Activated CD8-positive, alpha-beta T cell treated with anti-CD3 and anti-CD28 coated beads for 36 hours (primary cell): ENCODE measurements at regions not wholly inside any gene's neighbourhood (a gene's known extent, or its start where the extent isn't known, plus 50 kb on each side); places are given as distances from the start of the nearest gene placed in this dataset.
"Not testable (repeated sequence)": the region's sequence is repeated elsewhere in the genome, so short reads cannot be mapped to it uniquely, and the experiment has no call there.

Experiments
- ATAC-seq: fragments of 200-7000 bp; cut with Tn5 transposase; one replicate; pipeline ENCODE4 v1.10.0; 2021; ENCODE audit warnings: mild to moderate bottlenecking, moderate library complexity
- CTCF ChIA-PET: fragments of 350-600 bp; sonication (Branson Sonifier 250); formaldehyde crosslinking; loops from one replicate; lab custom pipeline; 2021; ENCODE audit warnings: antibody characterized with exemption; lab: Charles Lee
- POLR2A ChIA-PET: fragments of 350-600 bp; sonication (Branson Sonifier 250); formaldehyde crosslinking; loops from one replicate; lab custom pipeline; 2021; ENCODE audit warnings: antibody characterized with exemption; lab: Charles Lee
- DNase-seq: peaks from one replicate; pipeline ENCODE4 v3.0.0-alpha.2; 2020
- H3K27ac Mint-ChIP-seq: one replicate; pipeline ENCODE4 v1.8.0; 2021; ENCODE audit warnings: mild to moderate bottlenecking, mixed read lengths
- H3K27me3 Mint-ChIP-seq: one replicate; pipeline ENCODE4 v1.8.0; 2021; ENCODE audit warnings: mixed read lengths
- H3K36me3 Mint-ChIP-seq: one replicate; pipeline ENCODE4 v1.8.0; 2021; ENCODE audit warnings: low read depth, mixed read lengths
- H3K4me1 Mint-ChIP-seq: one replicate; pipeline ENCODE4 v1.8.0; 2021; ENCODE audit warnings: low read depth, mixed read lengths
- H3K4me3 Mint-ChIP-seq: one replicate; pipeline ENCODE4 v1.8.0; 2021; ENCODE audit warnings: mild to moderate bottlenecking, moderate library complexity, mixed read lengths
- H3K9me3 Mint-ChIP-seq: one replicate; pipeline ENCODE4 v1.8.0; 2021; ENCODE audit warnings: mixed read lengths
- CTCF ChIP-seq: fragments of 200-600 bp; IDR thresholded peaks from one replicate; pipeline ENCODE4 v1.8.0; 2022; ENCODE audit warnings: antibody characterized with exemption, mild to moderate bottlenecking
- intact Hi-C: fragments of 100-400 bp; cut with micrococcal nuclease; formaldehyde crosslinking; loops from one replicate; pipeline ENCODE4 v1.10.0; 2022

- peaks cover 19% of the 10 kb centered on the region for H3K9me3 Mint-ChIP-seq
- intact Hi-C loops = no loop called here
- H3K27me3 Mint-ChIP-seq = no peaks in the 10 kb centered on the region
- no peak overlapping the region for H3K27ac Mint-ChIP-seq
- ChIA-PET POLR2A (interaction anchor here (0.5 kb wide), 1 partner anchor 95 kb away, joined by 5 read pairs; no protein-coding TSS in a partner anchor), CTCF (no interaction called here)
- DNase-seq (no peak), ATAC-seq (no peak)
- no peaks in the 10 kb centered on the region for H3K4me1 Mint-ChIP-seq
- no peak overlapping the region for H3K4me3 Mint-ChIP-seq
- no peaks in the 10 kb centered on the region for H3K36me3 Mint-ChIP-seq
- no peak for TF ChIP-seq CTCF
These were observed 404.6 kb upstream of the FAT1 start for GRCh38 chr4:187128222-187128621.

- no peak for TF ChIP-seq CTCF
- no peak overlapping the region for H3K27ac Mint-ChIP-seq
- no peak overlapping the region for H3K4me3 Mint-ChIP-seq
- no peaks in the 10 kb centered on the region for H3K27me3 Mint-ChIP-seq
- CTCF ChIA-PET = no interaction called here
- ATAC-seq (no peak), DNase-seq (no peak)
- POLR2A ChIA-PET = interaction anchor here (0.5 kb wide), 1 partner anchor 94 kb away, joined by 5 read pairs; no protein-coding TSS in a partner anchor
- peaks cover 18% of the 10 kb centered on the region for H3K9me3 Mint-ChIP-seq
- intact Hi-C loops = no loop called here
- H3K4me1 Mint-ChIP-seq = no peaks in the 10 kb centered on the region
- no peaks in the 10 kb centered on the region for H3K36me3 Mint-ChIP-seq
These were observed 405.3 kb upstream of the FAT1 start for GRCh38 chr4:187128976-187129375.

- DNase-seq, H3K27ac Mint-ChIP-seq, CTCF ChIA-PET, intact Hi-C loops, H3K36me3 Mint-ChIP-seq, H3K27me3 Mint-ChIP-seq, ATAC-seq, H3K4me3 Mint-ChIP-seq, H3K4me1 Mint-ChIP-seq, POLR2A ChIA-PET: not testable (repeated sequence)
- peaks cover 19% of the 10 kb centered on the region for H3K9me3 Mint-ChIP-seq
These were observed 408.2 kb upstream of the FAT1 start for GRCh38 chr4:187131826-187132225.

- CTCF ChIA-PET = no interaction called here
- Mint-ChIP-seq H3K27ac (no peak overlapping the region), H3K36me3 (no peaks in the 10 kb centered on the region), H3K27me3 (no peaks in the 10 kb centered on the region), H3K9me3 (peaks cover 8% of the 10 kb centered on the region), H3K4me1 (no peaks in the 10 kb centered on the region), H3K4me3 (no peak overlapping the region)
- TF ChIP-seq CTCF = no peak
- intact Hi-C loops = no loop called here
- DNase-seq (no peak), ATAC-seq (no peak)
- POLR2A ChIA-PET = no interaction called here
These were observed 412.2 kb upstream of the FAT1 start for GRCh38 chr4:187135878-187136277.

- no peak for TF ChIP-seq CTCF
- no peaks in the 10 kb centered on the region for H3K27me3 Mint-ChIP-seq
- peaks cover 8% of the 10 kb centered on the region for H3K9me3 Mint-ChIP-seq
- H3K27ac Mint-ChIP-seq = no peak overlapping the region
- POLR2A ChIA-PET = interaction anchor here (0.7 kb wide), 1 partner anchor 482 kb away, joined by 4 read pairs; no protein-coding TSS in a partner anchor
- intact Hi-C loops = no loop called here
- H3K4me1 Mint-ChIP-seq = no peaks in the 10 kb centered on the region
- DNase-seq (no peak), ATAC-seq (no peak)
- H3K36me3 Mint-ChIP-seq = no peaks in the 10 kb centered on the region
- CTCF ChIA-PET = no interaction called here
- H3K4me3 Mint-ChIP-seq = no peak overlapping the region
These were observed 415.5 kb upstream of the FAT1 start for GRCh38 chr4:187139141-187139540.

- Mint-ChIP-seq H3K27ac (no peak overlapping the region), H3K4me3 (no peak overlapping the region), H3K36me3 (no peaks in the 10 kb centered on the region), H3K9me3 (peaks cover 5% of the 10 kb centered on the region), H3K27me3 (no peaks in the 10 kb centered on the region), H3K4me1 (no peaks in the 10 kb centered on the region)
- ChIA-PET POLR2A (no interaction called here), CTCF (no interaction called here)
- no peak for TF ChIP-seq CTCF
- no peak for DNase-seq
- intact Hi-C loops = no loop called here
- ATAC-seq = no peak
These were observed 417.4 kb upstream of the FAT1 start for GRCh38 chr4:187141101-187141500.
